GM12865 (cell line): ENCODE measurements at regions not wholly inside any gene's neighbourhood (a gene's known extent, or its start where the extent isn't known, plus 50 kb on each side); places are given as distances from the start of the nearest gene placed in this dataset.

Source experiments
- DNase-seq: peaks from one replicate; pipeline ENCODE4 v3.0.0; 2010; ENCODE audit warnings: low read depth
- H3K4me3 ChIP-seq: 2 replicates; pipeline ENCODE4 v1.5.1; 2011; ENCODE audit warnings: mild to moderate bottlenecking, low read depth, low read length, control low read depth
- TF ChIP-seq, protein P1 (sequence below): IDR thresholded peaks from 2 replicates; pipeline ENCODE4 v1.5.1; 2011; ENCODE audit warnings: low read length, control low read depth, low read depth, inconsistent platforms; ENCODE audit not compliant: insufficient read depth; ENCODE audit errors: missing control alignments

DNA sequence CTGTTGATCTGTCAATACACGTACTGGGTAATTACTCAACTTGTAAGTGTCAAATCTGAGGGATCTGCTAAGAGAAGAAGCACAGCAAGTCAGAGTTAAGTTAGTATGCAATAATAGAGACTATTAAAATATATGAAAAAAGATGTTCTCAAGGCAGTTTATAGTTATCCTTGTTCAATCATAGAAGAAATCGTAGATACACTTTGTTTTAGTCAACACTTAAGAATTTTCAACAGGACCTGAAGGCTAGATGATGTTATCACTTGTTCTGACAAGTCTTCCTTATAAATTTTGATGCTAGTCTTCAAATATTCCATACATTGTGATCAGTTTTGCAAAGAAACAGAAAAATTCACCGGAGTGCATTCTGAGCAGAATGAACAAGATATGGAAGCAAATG is 91.1 kb upstream of the KCNQ5 start:
- no peak for DNase-seq
- TF ChIP-seq, protein P1, sequence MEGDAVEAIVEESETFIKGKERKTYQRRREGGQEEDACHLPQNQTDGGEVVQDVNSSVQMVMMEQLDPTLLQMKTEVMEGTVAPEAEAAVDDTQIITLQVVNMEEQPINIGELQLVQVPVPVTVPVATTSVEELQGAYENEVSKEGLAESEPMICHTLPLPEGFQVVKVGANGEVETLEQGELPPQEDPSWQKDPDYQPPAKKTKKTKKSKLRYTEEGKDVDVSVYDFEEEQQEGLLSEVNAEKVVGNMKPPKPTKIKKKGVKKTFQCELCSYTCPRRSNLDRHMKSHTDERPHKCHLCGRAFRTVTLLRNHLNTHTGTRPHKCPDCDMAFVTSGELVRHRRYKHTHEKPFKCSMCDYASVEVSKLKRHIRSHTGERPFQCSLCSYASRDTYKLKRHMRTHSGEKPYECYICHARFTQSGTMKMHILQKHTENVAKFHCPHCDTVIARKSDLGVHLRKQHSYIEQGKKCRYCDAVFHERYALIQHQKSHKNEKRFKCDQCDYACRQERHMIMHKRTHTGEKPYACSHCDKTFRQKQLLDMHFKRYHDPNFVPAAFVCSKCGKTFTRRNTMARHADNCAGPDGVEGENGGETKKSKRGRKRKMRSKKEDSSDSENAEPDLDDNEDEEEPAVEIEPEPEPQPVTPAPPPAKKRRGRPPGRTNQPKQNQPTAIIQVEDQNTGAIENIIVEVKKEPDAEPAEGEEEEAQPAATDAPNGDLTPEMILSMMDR, result no peak

DNA sequence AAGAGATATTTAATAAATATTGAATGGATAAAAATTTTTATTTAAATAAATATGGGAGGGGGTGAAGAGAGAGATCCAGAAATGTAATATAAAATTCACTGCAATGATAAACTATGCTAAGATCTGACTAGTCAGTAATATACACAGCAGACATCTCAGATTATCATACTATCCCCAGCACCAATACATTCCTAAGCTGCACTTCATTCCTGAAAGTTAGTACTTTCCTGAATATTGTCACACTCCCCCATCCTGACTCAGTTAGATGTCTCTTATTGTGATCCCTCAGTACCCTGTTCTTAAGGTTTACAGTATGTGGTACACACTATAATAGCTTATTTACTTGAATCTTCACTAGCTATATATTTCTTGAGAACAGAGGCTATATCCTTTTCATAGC is 88.3 kb upstream of the KCNQ5 start:
- TF ChIP-seq, protein P1, result no peak
- no peak overlapping the region for H3K4me3 ChIP-seq
- DNase-seq, result no peak

More for the DNA sequence above, 91.1 kb upstream of the KCNQ5 start:
- H3K4me3 ChIP-seq, result no peak overlapping the region

DNA sequence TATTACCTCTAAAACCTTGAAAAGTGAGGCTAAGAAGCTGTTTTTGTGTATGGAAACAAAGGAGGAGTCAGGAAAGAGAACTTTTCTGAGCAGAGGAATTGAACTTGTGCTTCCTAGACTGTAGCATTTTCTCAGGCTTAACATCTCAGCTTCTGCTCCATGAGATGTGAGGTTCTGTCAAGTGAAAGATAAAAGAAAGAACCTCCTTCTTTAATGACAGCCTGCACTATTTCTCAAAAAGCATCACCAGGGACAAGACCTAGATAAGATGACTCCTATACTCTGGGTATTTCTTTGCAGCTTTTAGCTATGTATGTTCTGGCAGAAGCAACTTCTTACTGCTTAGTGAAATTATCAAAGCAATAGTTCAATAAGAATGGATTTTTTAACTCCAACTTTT is 87.6 kb upstream of the KCNQ5 start:
- TF ChIP-seq, protein P1, result no peak
- no peak overlapping the region for H3K4me3 ChIP-seq

DNA sequence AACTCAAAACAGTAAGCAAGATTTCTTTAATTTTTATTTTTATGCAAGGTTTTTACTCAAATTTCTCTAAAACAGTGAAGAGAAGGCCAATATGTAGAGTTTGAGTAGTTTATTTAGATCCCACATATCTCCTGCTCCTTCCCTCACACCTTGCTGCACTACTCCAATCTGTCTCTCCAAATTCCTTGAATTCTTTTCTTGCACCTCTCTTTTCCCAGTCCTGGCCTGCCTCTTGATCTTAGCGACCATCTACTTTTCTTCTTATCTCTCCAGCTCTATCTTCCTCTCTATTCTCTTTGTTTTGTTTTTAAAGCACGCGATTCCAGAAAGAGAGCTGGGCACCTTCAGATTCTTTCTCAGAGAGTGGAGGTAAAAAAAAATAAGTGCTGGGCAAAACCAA is 86.7 kb upstream of the KCNQ5 start:
- no peak overlapping the region for H3K4me3 ChIP-seq
- DNase-seq, result no peak
- TF ChIP-seq, protein P1, result no peak

More for the DNA sequence above, 87.6 kb upstream of the KCNQ5 start:
- no peak for DNase-seq

DNA sequence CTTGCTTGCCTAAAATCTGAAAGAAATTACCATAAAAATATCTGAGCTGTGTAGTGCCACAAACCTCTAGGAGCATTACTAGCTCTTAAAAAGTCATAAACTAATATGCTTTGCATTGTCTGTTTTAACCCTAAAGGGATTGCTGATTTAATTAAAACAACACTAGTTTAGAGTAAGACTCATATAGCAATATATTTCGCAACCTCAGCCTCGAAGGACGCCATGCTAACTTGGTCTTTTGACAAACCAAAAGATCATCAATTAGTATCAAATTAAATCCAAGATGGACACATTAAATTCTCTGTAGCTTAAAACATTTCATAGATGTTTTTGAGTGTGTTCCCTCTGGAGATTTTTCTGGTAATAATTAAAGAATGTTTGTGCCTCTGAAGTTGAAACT is 74.8 kb upstream of the KCNQ5 start:
- TF ChIP-seq, protein P1, result no peak
- no peak for DNase-seq
- H3K4me3 ChIP-seq, result no peak overlapping the region

DNA sequence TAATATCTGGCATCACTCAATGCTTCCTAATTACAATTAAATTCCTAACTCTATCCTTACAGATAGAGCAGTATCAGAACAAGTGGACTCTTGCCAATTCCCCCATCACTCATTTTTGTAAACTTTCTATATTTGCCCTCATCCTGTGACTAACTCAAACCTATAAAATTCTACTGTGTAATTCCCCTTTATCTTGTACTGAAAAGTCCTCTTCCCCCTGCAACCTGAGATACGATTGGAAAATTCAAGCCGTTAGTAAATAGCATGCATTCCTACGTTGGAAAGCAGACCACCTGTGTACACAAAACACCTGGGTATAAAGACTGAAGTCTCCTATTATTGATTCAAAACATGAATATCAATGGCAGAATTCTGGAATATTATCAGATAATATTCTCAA is 70.4 kb upstream of the KCNQ5 start:
- no peak overlapping the region for H3K4me3 ChIP-seq
- TF ChIP-seq, protein P1, result no peak
- DNase-seq, result no peak

DNA sequence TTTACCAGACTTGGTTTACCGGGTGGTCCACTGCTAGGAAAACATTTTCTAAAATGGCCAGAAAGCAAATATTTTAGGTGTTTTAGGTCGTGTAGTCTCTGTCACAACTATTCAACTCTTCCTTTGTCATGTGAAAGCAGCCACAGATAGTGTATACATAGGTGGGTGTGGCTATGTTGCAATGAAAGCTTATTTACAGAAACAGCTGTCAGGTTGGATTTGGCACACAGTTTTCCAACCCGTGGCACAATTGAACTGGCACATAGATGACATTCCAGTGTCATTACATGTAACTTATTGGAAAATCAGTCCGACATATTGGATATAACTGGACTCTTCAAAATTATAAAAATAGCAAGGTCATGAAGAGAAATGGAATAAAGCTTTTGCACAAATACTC is 68.9 kb upstream of the KCNQ5 start:
- DNase-seq, result no peak
- TF ChIP-seq, protein P1, result no peak
- no peak overlapping the region for H3K4me3 ChIP-seq
